Mesenchymal stem cell (in vitro differentiated cells and primary cell): ENCODE measurements at regions not wholly inside any gene's neighbourhood (a gene's known extent, or its start where the extent isn't known, plus 50 kb on each side); places are given as distances from the start of the nearest gene placed in this dataset.

Source experiments
- DNase-seq: peaks from one replicate; pipeline ENCODE4 v3.0.0-alpha.2; 2013
- H2AFZ ChIP-seq: one replicate; pipeline ENCODE4 v1.6.1; 2013; ENCODE audit warnings: low read depth, mild to moderate bottlenecking, control low read depth, inconsistent platforms, low read length, moderate library complexity
- H2AK5ac ChIP-seq: 2 replicates; pipeline ENCODE4 v1.6.1; 2013; ENCODE audit warnings: low read length, moderate library complexity, mild to moderate bottlenecking, inconsistent platforms; ENCODE audit not compliant: severe bottlenecking
- H2BK120ac ChIP-seq: one replicate; pipeline ENCODE4 v1.6.1; 2013; ENCODE audit warnings: low read depth, mild to moderate bottlenecking, inconsistent platforms, low read length, moderate library complexity
- H2BK12ac ChIP-seq, 2 experiments: one replicate each; pipeline ENCODE4 v1.6.1; 2013; ENCODE audit warnings: inconsistent platforms in 2 of 2, low read length in 2 of 2, mild to moderate bottlenecking in 2 of 2, moderate library complexity in 2 of 2, control low read depth in 1 of 2
- H2BK15ac ChIP-seq: one replicate; pipeline ENCODE4 v1.6.1; 2013; ENCODE audit warnings: mild to moderate bottlenecking, low read depth, inconsistent platforms; ENCODE audit not compliant: poor library complexity, severe bottlenecking
- H2BK5ac ChIP-seq: 2 replicates; pipeline ENCODE4 v1.6.1; 2013; ENCODE audit warnings: low read depth, mild to moderate bottlenecking, low read length, control low read depth, inconsistent platforms; ENCODE audit not compliant: poor library complexity, severe bottlenecking
- H3K14ac ChIP-seq, 2 experiments: one replicate each; pipeline ENCODE4 v1.6.1; 2013; ENCODE audit warnings: inconsistent platforms in 2 of 2, low read length in 2 of 2, control low read depth in 1 of 2, mild to moderate bottlenecking in 1 of 2, moderate library complexity in 1 of 2
- H3K18ac ChIP-seq, 2 experiments: one replicate each; pipeline ENCODE4 v1.6.1; 2013; ENCODE audit warnings: inconsistent platforms in 2 of 2, low read length in 2 of 2, control low read depth in 1 of 2, low read depth in 1 of 2, mild to moderate bottlenecking in 1 of 2
- H3K23ac ChIP-seq, 2 experiments: one replicate each; pipeline ENCODE4 v1.6.1; 2013; ENCODE audit warnings: inconsistent platforms in 2 of 2, low read length in 2 of 2, mild to moderate bottlenecking in 2 of 2, moderate library complexity in 2 of 2, control low read depth in 1 of 2
- H3K27ac ChIP-seq: 2 replicates; pipeline ENCODE4 v1.5.1; 2013; ENCODE audit warnings: mild to moderate bottlenecking, moderate library complexity, low read length, control low read depth, inconsistent platforms; ENCODE audit not compliant: poor library complexity, severe bottlenecking
- H3K27me3 ChIP-seq, 2 experiments: 2 replicates each; pipeline versions ENCODE4 v1.6.1 to v1.7.0; 2013; ENCODE audit warnings: low read length in 2 of 2, mild to moderate bottlenecking in 2 of 2, moderate library complexity in 2 of 2, control low read depth in 1 of 2, inconsistent platforms in 1 of 2; ENCODE audit not compliant: control insufficient read depth in 1 of 2, insufficient read depth in 1 of 2
- H3K36me3 ChIP-seq, 2 experiments: 2 replicates each; pipeline versions ENCODE4 v1.6.1 to v1.7.0; 2013; ENCODE audit warnings: low read length in 2 of 2, control low read depth in 1 of 2, inconsistent platforms in 1 of 2, low read depth in 1 of 2, mild to moderate bottlenecking in 1 of 2; ENCODE audit not compliant: insufficient read depth in 2 of 2, control insufficient read depth in 1 of 2
- H3K4ac ChIP-seq, 2 experiments: one replicate each; pipeline ENCODE4 v1.6.1; 2013; ENCODE audit warnings: inconsistent platforms in 2 of 2, low read length in 2 of 2, mild to moderate bottlenecking in 2 of 2, moderate library complexity in 2 of 2, control low read depth in 1 of 2, low read depth in 1 of 2
- H3K4me1 ChIP-seq: 2 replicates; pipeline ENCODE4 v1.6.1; 2013; ENCODE audit warnings: low read depth, low read length, control low read depth; ENCODE audit not compliant: control insufficient read depth, insufficient read depth
- H3K4me2 ChIP-seq: 2 replicates; pipeline ENCODE4 v1.6.1; 2013; ENCODE audit warnings: low read length, mild to moderate bottlenecking, inconsistent platforms; ENCODE audit not compliant: poor library complexity, severe bottlenecking
- H3K4me3 ChIP-seq, 2 experiments: 2 replicates each; pipeline versions ENCODE4 v1.5.1 to v1.7.0; 2013; ENCODE audit warnings: low read length in 2 of 2, mild to moderate bottlenecking in 2 of 2, control low read depth in 1 of 2, low read depth in 1 of 2; ENCODE audit not compliant: insufficient read depth in 1 of 2
- H3K79me1 ChIP-seq: replicated peaks from 2 replicates; pipeline ENCODE4 v1.6.1; 2013; ENCODE audit warnings: mild to moderate bottlenecking, control low read depth, low read length, inconsistent platforms; ENCODE audit not compliant: poor library complexity, severe bottlenecking
- H3K9ac ChIP-seq: 2 replicates; pipeline ENCODE4 v1.7.0; 2013; ENCODE audit warnings: mild to moderate bottlenecking, low read length, moderate library complexity
- H3K9me3 ChIP-seq: 2 replicates; pipeline ENCODE4 v1.7.0; 2013; ENCODE audit warnings: mild to moderate bottlenecking, low read length; ENCODE audit not compliant: control insufficient read depth
- H4K8ac ChIP-seq: one replicate; pipeline ENCODE4 v1.6.1; 2013; ENCODE audit warnings: inconsistent platforms, mild to moderate bottlenecking, low read length, moderate library complexity
- H4K91ac ChIP-seq: one replicate; pipeline ENCODE4 v1.6.1; 2013; ENCODE audit warnings: mild to moderate bottlenecking, low read length, inconsistent platforms
- WGBS: methylation state at CpG from one replicate; pipeline ENCODE4 v1.1.7; 2013; ENCODE audit warnings: mixed read lengths; 5-methylcytosine and 5-hydroxymethylcytosine counted together

DNA sequence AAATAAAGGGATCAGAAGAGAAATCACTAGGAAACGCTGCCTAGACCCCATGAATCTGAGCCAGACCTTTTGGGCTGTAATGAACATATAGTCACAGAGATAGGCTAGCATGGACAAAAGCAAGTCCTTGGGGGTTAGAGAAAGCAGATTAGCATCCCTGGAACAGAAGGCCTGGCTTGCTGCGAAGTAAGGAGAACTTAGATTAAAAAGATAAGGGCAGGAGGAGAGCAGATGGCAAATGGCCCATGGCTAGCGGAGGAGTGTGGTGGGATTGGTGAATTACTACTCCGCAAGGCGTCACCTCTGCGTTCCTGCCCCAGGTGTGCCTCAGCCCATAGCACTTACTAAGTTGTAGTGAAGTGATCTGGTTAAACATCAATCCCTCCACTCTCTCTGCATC is 92.3 kb upstream of the ZNF438 start:
- Histone ChIP-seq H2AK5ac (no peak overlapping the region), H3K4me2 (no peak overlapping the region), H3K4ac (no peak overlapping the region), H3K9ac (no peak overlapping the region), H3K4me1 (peaks cover 4% of the 10 kb centered on the region), H2BK12ac (peak overlapping the region in 1 of 2 experiments; percentile 64), H3K18ac (peak overlapping the region in 1 of 2 experiments; percentile 35), H3K79me1 (no peaks in the 10 kb centered on the region), H2AFZ (no peak overlapping the region), H3K9me3 (no peaks in the 10 kb centered on the region), H3K36me3 (no peaks in the 10 kb centered on the region), H3K14ac (no peak overlapping the region), H4K8ac (no peak overlapping the region), H3K27ac (no peak overlapping the region), H2BK120ac (no peak overlapping the region), H3K27me3 (no peaks in the 10 kb centered on the region), H3K23ac (no peak overlapping the region), H2BK5ac (no peak overlapping the region), H3K4me3 (no peak overlapping the region), H2BK15ac (no peak overlapping the region), H4K91ac (no peak overlapping the region)
- no peak for DNase-seq
- WGBS: 84% methylated on average over 4 of the region's 6 CpGs

DNA sequence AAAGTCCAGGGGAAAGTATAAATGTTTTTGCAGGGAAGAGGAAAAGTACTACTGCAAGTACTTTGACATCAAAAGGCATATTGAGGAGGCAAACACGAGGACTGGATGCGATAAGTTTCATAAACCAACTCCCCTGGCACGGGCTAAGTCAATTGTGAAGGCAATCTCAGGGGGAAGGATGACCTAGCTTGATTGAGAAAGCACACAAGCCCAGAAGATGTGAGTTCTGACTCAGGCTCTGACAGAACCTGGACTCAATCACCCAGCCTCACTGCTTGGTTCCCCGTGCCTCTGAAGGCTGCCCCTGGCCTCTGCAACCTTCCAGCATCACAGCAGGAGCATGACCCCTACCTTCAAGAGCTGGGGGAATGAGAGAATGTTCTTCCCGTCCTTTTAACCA is 93.2 kb upstream of the ZNF438 start:
- no peak overlapping the region for H2AK5ac ChIP-seq
- no peaks in the 10 kb centered on the region for H3K9me3 ChIP-seq
- H3K23ac ChIP-seq: no peak overlapping the region
- peak overlapping the region in 1 of 2 experiments; percentile 35 for H3K14ac ChIP-seq
- H3K9ac ChIP-seq: no peak overlapping the region
- DNase-seq: no peak
- no peaks in the 10 kb centered on the region for H3K79me1 ChIP-seq
- H3K27ac ChIP-seq: no peak overlapping the region
- no peak overlapping the region for H3K4me2 ChIP-seq
- no peak overlapping the region for H3K4me3 ChIP-seq
- WGBS: 78% methylated on average over 5 of the region's 5 CpGs
- H4K8ac ChIP-seq: no peak overlapping the region
- no peak overlapping the region for H4K91ac ChIP-seq
- H2BK120ac ChIP-seq: no peak overlapping the region
- H2BK12ac ChIP-seq: peak overlapping the region in 1 of 2 experiments; percentile 77
- no peak overlapping the region for H3K4ac ChIP-seq
- no peaks in the 10 kb centered on the region for H3K36me3 ChIP-seq
- H2BK5ac ChIP-seq: no peak overlapping the region
- no peaks in the 10 kb centered on the region for H3K27me3 ChIP-seq
- H2BK15ac ChIP-seq: peak overlapping the region; percentile 8
- H2AFZ ChIP-seq: no peak overlapping the region
- H3K18ac ChIP-seq: peak overlapping the region in 1 of 2 experiments; percentile 26
- peaks cover 6% of the 10 kb centered on the region for H3K4me1 ChIP-seq

DNA sequence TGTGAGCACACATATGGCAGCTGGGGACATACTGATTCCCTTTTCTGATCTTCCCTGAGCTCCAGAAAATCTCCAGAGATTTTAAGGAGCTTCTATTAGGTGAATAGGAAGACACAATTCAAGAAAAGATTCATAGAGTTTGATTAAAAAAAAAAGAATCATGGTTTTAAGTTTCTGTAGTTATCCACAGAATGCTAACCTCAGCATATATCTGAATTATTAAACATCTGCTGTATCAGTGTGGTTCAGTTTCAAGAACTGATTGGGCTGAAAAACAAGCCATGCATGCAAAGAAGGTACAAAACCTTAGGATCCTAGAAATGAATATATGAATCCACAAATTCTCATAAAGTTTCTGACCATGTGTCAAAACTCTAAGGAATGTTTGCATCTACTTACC is 94.1 kb upstream of the ZNF438 start:
- Histone ChIP-seq H3K4me1 (peaks cover 6% of the 10 kb centered on the region), H3K27ac (no peak overlapping the region), H3K14ac (no peak overlapping the region), H2BK12ac (no peak overlapping the region), H3K9ac (no peak overlapping the region), H3K4me2 (no peak overlapping the region), H4K8ac (no peak overlapping the region), H3K9me3 (no peaks in the 10 kb centered on the region), H2AK5ac (no peak overlapping the region), H3K79me1 (no peaks in the 10 kb centered on the region), H2BK120ac (no peak overlapping the region), H3K23ac (no peak overlapping the region), H3K18ac (no peak overlapping the region), H3K36me3 (no peaks in the 10 kb centered on the region), H3K27me3 (no peaks in the 10 kb centered on the region), H2BK5ac (no peak overlapping the region), H2AFZ (no peak overlapping the region), H3K4ac (no peak overlapping the region), H2BK15ac (no peak overlapping the region), H3K4me3 (no peak overlapping the region), H4K91ac (no peak overlapping the region)
- no peak for DNase-seq

DNA sequence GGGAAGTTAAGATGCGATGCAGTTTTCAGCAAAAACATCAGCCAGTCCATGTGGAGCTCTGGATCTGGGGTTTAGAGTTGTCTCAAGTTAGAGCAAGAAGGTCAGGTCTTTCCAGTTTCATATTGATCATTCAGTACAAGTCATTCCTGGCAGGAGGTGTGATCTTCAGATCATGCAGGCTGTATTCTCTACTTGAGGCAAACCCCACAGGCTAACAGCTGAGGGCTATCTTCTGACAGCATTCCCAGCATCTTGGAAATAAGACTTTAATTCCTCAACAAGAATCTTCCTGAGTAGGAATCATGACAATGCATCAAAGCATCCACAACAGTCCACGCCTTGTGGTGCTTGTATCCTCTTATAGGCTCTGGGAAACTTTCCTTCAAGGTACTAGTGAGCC is 94.9 kb upstream of the ZNF438 start:
- H3K27ac ChIP-seq: no peak overlapping the region
- H3K79me1 ChIP-seq: no peaks in the 10 kb centered on the region
- no peak overlapping the region for H2AK5ac ChIP-seq
- no peak overlapping the region for H2BK120ac ChIP-seq
- no peaks in the 10 kb centered on the region for H3K36me3 ChIP-seq
- H3K4me3 ChIP-seq: no peak overlapping the region
- no peak overlapping the region for H3K4me2 ChIP-seq
- no peak for DNase-seq
- H2AFZ ChIP-seq: no peak overlapping the region
- no peak overlapping the region for H3K14ac ChIP-seq
- H3K4ac ChIP-seq: no peak overlapping the region
- WGBS: 100% methylated on average over 1 of the region's 2 CpGs
- H3K9me3 ChIP-seq: no peaks in the 10 kb centered on the region
- no peak overlapping the region for H2BK15ac ChIP-seq
- no peaks in the 10 kb centered on the region for H3K27me3 ChIP-seq
- H2BK5ac ChIP-seq: no peak overlapping the region
- H4K91ac ChIP-seq: no peak overlapping the region
- no peak overlapping the region for H3K9ac ChIP-seq
- peak overlapping the region in 1 of 2 experiments; percentile 25 for H2BK12ac ChIP-seq
- H3K18ac ChIP-seq: no peak overlapping the region
- H4K8ac ChIP-seq: no peak overlapping the region
- peaks cover 6% of the 10 kb centered on the region for H3K4me1 ChIP-seq
- no peak overlapping the region for H3K23ac ChIP-seq
